ENCODE measurements at regions not wholly inside any gene's neighbourhood (a gene's known extent, or its start where the extent isn't known, plus 50 kb on each side); places are given as distances from the start of the nearest gene placed in this dataset.

- Mint-ChIP-seq H3K9me3 (ENCODE audit: low read depth) (peaks cover under 1% of the 10 kb centered on the region), H3K27ac (no peak overlapping the region), H3K4me3 (ENCODE audit: low read depth) (no peak overlapping the region), H3K27me3 (no peaks in the 10 kb centered on the region), H3K4me1 (ENCODE audit: low read depth) (no peaks in the 10 kb centered on the region), H3K36me3 (ENCODE audit: insufficient read depth) (no peaks in the 10 kb centered on the region)
- DNase-seq (ENCODE audit: low spot score, unreplicated experiment) = no peak
- TF ChIP-seq CTCF (IDR thresholded peaks at IDR 0.05; ENCODE audit: unreplicated experiment) = no peak
Measured at GRCh38 chr2:34474646-34475045, 875.5 kb upstream of the FAM98A start.

GRCh38 chr2:34447097-34447496 lies 848.0 kb upstream of the FAM98A start:
- H3K4me1 Mint-ChIP-seq (ENCODE audit: low read depth) = no peaks in the 10 kb centered on the region
- DNase-seq (ENCODE audit: low spot score, unreplicated experiment) = no peak
- no peak overlapping the region for H3K27ac Mint-ChIP-seq
- TF ChIP-seq CTCF (IDR thresholded peaks at IDR 0.05; ENCODE audit: unreplicated experiment) = no peak
- H3K27me3 Mint-ChIP-seq = peaks cover 3% of the 10 kb centered on the region
- no peaks in the 10 kb centered on the region for H3K36me3 Mint-ChIP-seq (ENCODE audit: insufficient read depth)
- peaks cover 23% of the 10 kb centered on the region for H3K9me3 Mint-ChIP-seq (ENCODE audit: low read depth)
- H3K4me3 Mint-ChIP-seq (ENCODE audit: low read depth) = no peak overlapping the region

- no peak for DNase-seq (ENCODE audit: low spot score, unreplicated experiment)
- Mint-ChIP-seq H3K9me3 (ENCODE audit: low read depth) (peaks cover 33% of the 10 kb centered on the region), H3K27ac (no peak overlapping the region), H3K27me3 (no peaks in the 10 kb centered on the region), H3K4me3 (ENCODE audit: low read depth) (no peak overlapping the region), H3K36me3 (ENCODE audit: insufficient read depth) (no peaks in the 10 kb centered on the region), H3K4me1 (ENCODE audit: low read depth) (no peaks in the 10 kb centered on the region)
- no peak for TF ChIP-seq CTCF (IDR thresholded peaks at IDR 0.05; ENCODE audit: unreplicated experiment)
Measured at GRCh38 chr2:34423301-34423700, 824.2 kb upstream of the FAM98A start.

GRCh38 chr2:34419856-34420255 lies 820.8 kb upstream of the FAM98A start:
- TF ChIP-seq CTCF (IDR thresholded peaks at IDR 0.05; ENCODE audit: unreplicated experiment) = no peak
- Mint-ChIP-seq H3K4me1 (ENCODE audit: low read depth) (no peaks in the 10 kb centered on the region), H3K36me3 (ENCODE audit: insufficient read depth) (no peaks in the 10 kb centered on the region)

GRCh38 chr2:34416856-34417255 lies 817.8 kb upstream of the FAM98A start:
- H3K36me3 Mint-ChIP-seq (ENCODE audit: insufficient read depth) = no peaks in the 10 kb centered on the region
- H3K9me3 Mint-ChIP-seq (ENCODE audit: low read depth) = peaks cover 17% of the 10 kb centered on the region
- H3K27ac Mint-ChIP-seq = no peak overlapping the region
- no peak for TF ChIP-seq CTCF (IDR thresholded peaks at IDR 0.05; ENCODE audit: unreplicated experiment)
- H3K4me3 Mint-ChIP-seq (ENCODE audit: low read depth) = no peak overlapping the region
- no peaks in the 10 kb centered on the region for H3K4me1 Mint-ChIP-seq (ENCODE audit: low read depth)
- DNase-seq (ENCODE audit: low spot score, unreplicated experiment) = no peak
- no peaks in the 10 kb centered on the region for H3K27me3 Mint-ChIP-seq

More at GRCh38 chr2:34419856-34420255, 820.8 kb upstream of the FAM98A start:
- no peak overlapping the region for H3K27ac Mint-ChIP-seq
- DNase-seq (ENCODE audit: low spot score, unreplicated experiment) = no peak
- H3K4me3 Mint-ChIP-seq (ENCODE audit: low read depth) = no peak overlapping the region
- peaks cover 27% of the 10 kb centered on the region for H3K9me3 Mint-ChIP-seq (ENCODE audit: low read depth)
- H3K27me3 Mint-ChIP-seq = no peaks in the 10 kb centered on the region
